Activated CD4-positive, CD25-positive, alpha-beta regulatory T cell treated with anti-CD3 and anti-CD28 coated beads, Interleukin-2, amount 50 U/mL, for 24 hours (primary cell): ENCODE measurements at regions not wholly inside any gene's neighbourhood (a gene's known extent, or its start where the extent isn't known, plus 50 kb on each side); places are given as distances from the start of the nearest gene placed in this dataset.
"Not testable (repeated sequence)": the region's sequence is repeated elsewhere in the genome, so short reads cannot be mapped to it uniquely, and the experiment has no call there.

Source experiments
- ATAC-seq, 2 donors: fragments of 150-1000 bp; cut with Tn5 transposase; one replicate each; pipeline ENCODE4 v1.10.0; 2021; ENCODE audit warnings: mild to moderate bottlenecking in 1 of 2, moderate library complexity in 1 of 2

- ATAC-seq, result no peak
Observed at GRCh38 chr6:78243519-78243918, 590.7 kb downstream of the MEI4 start.

- ATAC-seq, result no peak
Observed at GRCh38 chr6:78251931-78252330, 599.1 kb downstream of the MEI4 start.

GRCh38 chr6:78253618-78254017 lies 600.8 kb downstream of the MEI4 start:
- no peak for ATAC-seq

GRCh38 chr6:78259935-78260334 lies 607.1 kb downstream of the MEI4 start:
- no peak for ATAC-seq

GRCh38 chr6:78260427-78260826 lies 606.9 kb upstream of the IRAK1BP1 start:
- not testable (repeated sequence) for ATAC-seq

GRCh38 chr6:78268591-78269452 lies 598.5 kb upstream of the IRAK1BP1 start:
- ATAC-seq, result no peak

GRCh38 chr6:78300885-78301284 lies 566.5 kb upstream of the IRAK1BP1 start:
- ATAC-seq, result no peak

GRCh38 chr6:78302411-78302810 lies 564.9 kb upstream of the IRAK1BP1 start:
- ATAC-seq, result no peak

- ATAC-seq, result no peak
Observed at GRCh38 chr6:78308025-78308424, 559.3 kb upstream of the IRAK1BP1 start.

GRCh38 chr6:78322068-78322845 lies 545.1 kb upstream of the IRAK1BP1 start:
- no peak for ATAC-seq

GRCh38 chr6:78324213-78324612 lies 543.1 kb upstream of the IRAK1BP1 start:
- no peak for ATAC-seq

- no peak for ATAC-seq
Observed at GRCh38 chr6:78340755-78341154, 526.6 kb upstream of the IRAK1BP1 start.

GRCh38 chr6:78345882-78346281 lies 521.5 kb upstream of the IRAK1BP1 start:
- ATAC-seq, result no peak

- ATAC-seq, result no peak
Observed at GRCh38 chr6:78347191-78347916, 520.0 kb upstream of the IRAK1BP1 start.

GRCh38 chr6:78353040-78353439 lies 514.3 kb upstream of the IRAK1BP1 start:
- no peak for ATAC-seq

- ATAC-seq, result no peak
Observed at GRCh38 chr6:78363688-78364087, 503.7 kb upstream of the IRAK1BP1 start.

- no peak for ATAC-seq
Observed at GRCh38 chr6:78365473-78365872, 501.9 kb upstream of the IRAK1BP1 start.

- ATAC-seq, result no peak
Observed at GRCh38 chr6:78377056-78377455, 490.3 kb upstream of the IRAK1BP1 start.

GRCh38 chr6:78379982-78380381 lies 487.4 kb upstream of the IRAK1BP1 start:
- ATAC-seq, result no peak

GRCh38 chr6:78380541-78380940 lies 486.8 kb upstream of the IRAK1BP1 start:
- no peak for ATAC-seq

GRCh38 chr6:78383968-78384367 lies 483.4 kb upstream of the IRAK1BP1 start:
- no peak for ATAC-seq

GRCh38 chr6:78386854-78387253 lies 480.5 kb upstream of the IRAK1BP1 start:
- not testable (repeated sequence) for ATAC-seq

- ATAC-seq, result no peak
Observed at GRCh38 chr6:78390066-78390465, 477.3 kb upstream of the IRAK1BP1 start.
